DMS153 treated with DMSO at 0.1 percent for 48 hours (cell line): ENCODE measurements at regions not wholly inside any gene's neighbourhood (a gene's known extent, or its start where the extent isn't known, plus 50 kb on each side); places are given as distances from the start of the nearest gene placed in this dataset.

Experiments used
- DNase-seq: peaks from one replicate; lab custom pipeline; 2025; ENCODE audit not compliant: unreplicated experiment; lab: John Stamatoyannopoulos, UW

DNA sequence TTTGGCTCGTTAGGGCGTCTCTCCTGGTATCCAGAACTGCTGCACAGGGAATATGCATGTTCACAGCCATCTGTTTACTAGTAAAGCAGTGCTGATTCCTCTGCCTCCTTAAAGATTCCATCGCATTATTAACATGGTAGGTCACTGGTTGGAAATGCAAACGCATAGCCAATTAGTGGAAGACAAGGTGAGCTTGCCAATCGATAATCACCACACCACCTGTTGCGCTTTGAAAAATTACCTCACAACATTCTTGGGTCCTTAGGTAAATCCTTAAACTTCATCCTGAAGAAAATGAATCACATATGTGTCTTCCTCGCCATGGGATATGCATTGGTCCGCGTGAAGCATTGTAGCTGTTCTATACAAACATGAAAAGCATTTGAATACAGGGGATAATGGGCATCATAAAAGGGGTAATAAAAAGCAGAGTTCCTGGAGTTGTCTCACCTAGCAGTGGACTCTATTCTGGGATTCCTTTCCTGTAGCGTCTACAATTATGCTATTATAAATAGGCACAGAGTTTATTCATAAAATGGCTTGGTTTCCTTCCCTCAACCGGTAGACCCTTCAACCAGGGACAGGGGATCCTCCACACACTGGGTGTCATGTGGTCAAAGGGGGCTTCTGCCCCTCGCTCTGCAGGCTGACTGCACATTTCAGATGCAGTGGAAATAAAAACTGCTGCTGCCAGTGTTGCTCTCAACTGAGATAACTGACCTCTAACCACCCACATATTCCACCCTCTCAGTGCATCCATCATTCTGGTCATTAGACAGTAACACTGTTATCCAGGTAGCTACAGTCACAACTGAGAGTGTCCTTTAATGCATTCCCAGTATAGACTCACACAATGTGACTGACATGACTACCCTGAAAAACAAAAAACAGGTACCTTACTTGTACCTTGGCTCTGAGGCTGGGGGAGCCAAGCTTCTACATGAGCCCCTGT lies 389.2 kb upstream of the NFE2L3 start:
- DNase-seq = no peak

DNA sequence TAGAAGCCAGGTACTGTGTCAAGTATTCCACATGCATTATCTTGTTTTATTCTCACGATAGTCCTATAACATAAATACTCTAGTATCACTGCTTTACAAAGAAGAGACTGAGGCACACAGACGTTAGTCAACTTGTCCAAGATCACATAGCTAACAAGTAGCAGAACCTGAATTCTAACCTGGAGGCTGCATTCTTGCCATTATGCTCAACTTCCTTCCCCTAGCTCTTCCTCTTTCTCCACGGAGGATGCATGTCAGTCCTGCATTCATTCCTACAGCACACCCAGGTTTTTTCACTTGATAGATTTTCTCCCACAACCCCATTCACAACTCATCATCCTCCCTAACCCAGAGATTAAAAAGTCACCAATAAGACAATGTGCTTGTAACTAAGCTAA lies 388.5 kb upstream of the NFE2L3 start:
- DNase-seq = no peak

DNA sequence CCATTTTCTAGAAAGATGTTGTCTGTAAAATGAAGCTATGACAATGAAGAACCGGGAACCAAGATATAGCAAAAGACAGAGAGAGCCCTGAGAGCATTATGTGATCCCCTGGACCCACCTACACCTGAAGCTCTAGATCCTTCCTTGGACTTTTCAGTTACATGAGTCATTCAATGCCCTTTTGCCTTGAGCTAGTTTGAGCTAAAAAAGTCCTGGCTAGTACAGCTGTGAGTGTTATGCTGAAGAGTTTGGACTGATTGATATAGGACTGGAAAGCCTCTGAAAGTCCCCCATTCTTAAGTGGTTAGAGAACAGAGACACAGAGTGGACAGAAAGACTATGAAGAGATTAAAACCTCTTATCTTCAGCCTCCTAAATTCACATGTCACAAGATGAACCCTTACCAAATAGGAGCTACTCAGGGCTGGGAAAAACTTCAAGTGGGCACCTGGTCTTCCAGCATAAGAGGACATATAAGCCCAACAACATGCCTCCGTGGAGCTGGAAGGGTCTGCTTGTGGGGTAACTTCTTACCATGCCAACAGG lies 386.8 kb upstream of the NFE2L3 start:
- no peak for DNase-seq

DNA sequence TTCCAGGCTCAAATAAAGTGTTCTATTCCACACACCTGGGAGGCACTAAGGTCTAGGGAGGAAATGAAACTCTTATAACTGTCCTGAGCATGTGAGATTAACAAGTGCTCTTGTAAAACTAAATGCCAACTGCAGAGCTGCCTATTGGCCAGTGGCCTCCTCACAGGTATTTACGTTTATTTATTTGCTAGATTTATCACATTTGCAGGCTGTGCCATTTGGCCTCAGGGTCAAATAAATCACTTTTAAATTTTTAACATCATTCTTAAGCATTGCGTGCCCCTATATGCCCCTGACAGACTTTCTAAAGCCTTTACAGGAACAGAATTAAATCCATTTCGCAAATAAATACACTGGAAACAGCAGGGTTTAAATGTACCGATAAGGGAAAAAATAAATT lies 381.8 kb upstream of the NFE2L3 start:
- DNase-seq = no peak

DNA sequence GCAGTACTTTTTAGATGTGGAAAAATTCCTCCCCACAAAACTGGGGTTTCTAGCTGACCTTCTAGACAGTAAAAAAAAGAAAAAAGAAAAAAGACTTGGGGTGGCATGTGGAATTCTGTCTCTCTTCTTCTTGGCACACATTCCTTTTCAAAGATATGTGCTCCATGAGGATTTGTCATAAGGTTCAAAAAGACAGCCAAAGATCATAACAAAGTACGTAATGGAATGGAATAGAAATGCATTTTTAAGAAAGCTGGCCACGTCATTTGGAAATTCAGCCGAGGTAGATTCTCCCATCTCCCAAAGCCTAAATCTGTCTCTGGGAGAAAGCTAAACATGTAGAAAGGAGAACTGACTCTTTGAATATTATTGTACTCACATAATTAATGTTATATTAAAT lies 381.3 kb upstream of the NFE2L3 start:
- DNase-seq = no peak

DNA sequence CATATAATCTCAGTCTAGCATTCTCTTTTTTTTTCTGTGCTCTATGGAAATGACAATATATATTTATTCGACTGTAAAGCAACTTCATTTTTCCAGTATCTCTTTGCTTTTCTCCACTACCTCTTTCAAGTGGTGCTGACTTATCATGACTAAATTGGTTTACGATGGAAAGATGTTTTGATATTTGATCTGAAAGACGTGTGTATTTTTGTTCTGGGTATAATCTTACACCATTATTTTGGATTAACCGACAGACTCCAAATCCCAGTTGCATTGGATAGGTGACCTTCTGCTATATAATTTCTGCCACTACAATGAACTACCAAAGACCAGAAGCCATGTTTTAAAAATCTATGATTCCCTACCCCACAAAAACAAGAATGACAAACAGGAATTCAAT lies 380.5 kb upstream of the NFE2L3 start:
- no peak for DNase-seq

DNA sequence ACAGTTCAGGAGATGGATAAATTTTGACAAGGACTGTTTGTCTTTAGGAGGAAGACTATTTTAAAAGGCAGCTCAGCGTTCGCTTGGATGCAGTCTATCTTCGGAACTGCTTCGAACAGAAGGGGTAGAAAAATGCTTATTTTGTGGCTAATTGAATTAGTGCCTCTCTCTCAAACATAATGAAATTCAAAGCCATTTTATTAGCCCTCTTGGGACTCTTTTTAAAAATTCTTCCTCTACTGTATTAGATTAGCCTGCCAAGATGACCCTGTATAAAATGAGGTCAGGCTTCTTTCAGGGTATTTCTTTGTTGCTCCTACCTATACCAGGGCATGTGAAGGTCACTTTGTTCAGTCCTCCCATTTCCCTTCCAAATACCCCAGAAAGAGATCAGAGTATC lies 379.2 kb upstream of the NFE2L3 start:
- no peak for DNase-seq

DNA sequence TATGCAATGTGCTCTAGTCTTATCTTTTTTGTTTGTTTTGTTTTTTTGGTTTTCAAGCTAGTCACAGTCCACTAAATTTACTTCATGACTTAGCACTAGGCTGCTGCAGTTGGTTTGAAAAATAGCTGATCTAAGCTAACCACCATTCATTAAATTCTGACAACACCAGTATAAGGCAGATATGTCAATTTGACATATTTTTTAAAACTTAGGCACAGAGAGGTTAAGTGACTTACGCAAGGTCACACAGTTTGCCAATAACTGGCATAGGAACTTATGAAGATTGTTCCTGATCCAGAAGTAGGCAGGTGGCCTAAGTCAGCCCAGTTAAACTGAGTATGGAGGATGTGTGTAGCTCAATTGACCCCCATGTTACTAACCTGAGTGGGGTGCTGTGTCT lies 377.3 kb upstream of the NFE2L3 start:
- no peak for DNase-seq

DNA sequence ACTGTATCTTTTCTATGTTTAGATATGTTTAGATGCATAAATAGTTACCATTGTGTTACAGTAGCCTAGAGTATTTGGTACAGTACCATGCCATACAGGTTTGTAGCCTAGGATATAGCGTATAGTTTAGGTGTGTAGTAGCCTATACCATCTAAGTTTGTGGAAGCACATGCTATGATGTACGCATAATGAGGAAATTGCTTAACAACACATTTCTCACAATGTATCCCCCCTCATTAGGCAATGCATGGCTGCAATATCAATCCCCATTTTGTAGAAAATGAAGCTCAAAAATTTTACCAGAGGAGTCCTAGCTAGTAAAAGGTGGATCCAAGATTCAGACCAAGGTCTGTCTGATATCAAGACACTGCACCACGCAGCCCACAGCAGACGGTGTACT lies 376.4 kb upstream of the NFE2L3 start:
- DNase-seq = no peak

DNA sequence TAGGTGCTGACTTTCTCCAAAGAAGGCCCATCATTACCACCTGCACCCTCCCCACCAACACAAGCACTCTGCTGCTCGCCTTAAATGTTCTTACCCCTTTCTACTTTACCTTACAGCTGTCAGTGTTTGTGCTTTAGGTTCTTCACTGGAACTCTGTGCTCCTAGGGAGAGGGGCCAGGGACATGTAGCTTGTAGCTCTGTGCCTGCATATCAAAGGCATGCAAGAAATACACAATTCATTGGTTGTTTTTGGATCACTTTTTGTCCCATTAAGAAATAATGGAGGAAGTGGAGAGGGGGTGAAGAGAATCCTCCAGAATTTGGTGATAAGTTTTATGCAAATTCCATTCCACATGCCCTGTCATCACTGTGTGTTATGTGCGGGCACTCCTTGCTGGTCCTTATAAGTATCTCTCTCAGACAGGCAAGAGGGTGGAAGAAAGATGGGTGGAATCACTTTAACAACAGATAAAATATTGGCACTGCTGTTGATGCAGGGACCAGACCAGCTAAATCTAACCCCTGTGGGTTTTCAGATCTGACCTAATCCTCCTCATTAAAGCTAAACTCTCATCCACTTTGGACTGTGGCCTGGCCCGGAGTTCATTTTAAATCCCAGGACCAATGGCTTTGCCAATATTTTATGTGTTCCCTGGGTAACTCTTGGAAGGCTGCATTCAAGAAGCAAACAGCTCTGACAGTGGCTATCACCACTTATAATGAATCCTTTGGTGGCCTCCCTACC lies 375.8 kb upstream of the NFE2L3 start:
- DNase-seq = no peak

DNA sequence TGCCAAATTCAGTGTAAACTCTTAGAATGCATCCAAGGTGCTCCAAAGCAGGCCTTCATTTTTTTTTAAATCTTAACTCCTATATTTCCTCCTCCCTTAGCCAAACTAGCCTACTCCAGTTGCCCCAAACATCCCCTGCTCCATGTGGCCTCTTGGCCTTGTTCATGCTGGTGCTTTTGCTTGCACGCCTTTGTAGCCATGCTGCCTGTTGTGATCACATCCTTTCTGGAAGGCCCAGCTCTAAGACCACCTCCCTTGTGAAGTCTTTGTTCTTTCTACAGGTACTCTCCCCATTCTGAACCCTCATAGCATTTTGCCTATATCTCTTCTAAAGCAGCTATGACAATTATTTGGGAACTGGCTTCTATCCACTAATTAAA lies 375.3 kb upstream of the NFE2L3 start:
- DNase-seq = no peak

DNA sequence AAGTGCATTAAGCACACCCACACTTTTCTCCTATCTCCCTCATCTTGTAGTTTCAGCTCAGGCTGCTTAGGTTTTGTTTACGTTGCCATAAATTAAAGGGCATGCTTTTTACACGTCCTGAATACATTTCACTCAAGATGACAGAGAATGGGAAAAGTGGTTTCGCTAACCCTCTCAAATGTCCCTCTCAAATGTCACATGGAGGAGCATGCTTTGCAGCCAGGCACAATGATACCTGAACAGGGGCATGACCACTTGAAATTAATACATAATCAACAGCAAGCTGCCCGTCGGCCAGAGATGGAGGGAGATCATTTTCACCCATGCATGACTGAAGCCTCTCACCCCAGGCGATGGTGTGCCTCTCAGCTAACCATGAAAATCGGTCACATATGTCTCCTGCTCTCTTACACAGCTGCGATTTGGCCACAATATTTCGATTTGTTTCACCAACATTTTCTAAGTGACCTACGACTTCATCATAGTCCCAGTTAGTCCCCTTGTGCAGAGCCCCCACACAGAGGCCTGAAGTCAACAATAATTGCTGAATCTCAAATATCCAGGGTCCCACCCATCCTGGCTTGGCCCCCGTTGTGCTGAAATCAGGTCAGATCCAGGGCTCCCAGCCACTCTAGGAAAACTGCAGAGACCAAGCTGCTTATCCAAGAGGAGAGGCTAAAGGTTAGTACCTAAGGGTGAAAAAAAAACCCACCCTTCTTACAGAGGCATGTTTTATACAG lies 373.9 kb upstream of the NFE2L3 start:
- DNase-seq = peak; percentile 98

DNA sequence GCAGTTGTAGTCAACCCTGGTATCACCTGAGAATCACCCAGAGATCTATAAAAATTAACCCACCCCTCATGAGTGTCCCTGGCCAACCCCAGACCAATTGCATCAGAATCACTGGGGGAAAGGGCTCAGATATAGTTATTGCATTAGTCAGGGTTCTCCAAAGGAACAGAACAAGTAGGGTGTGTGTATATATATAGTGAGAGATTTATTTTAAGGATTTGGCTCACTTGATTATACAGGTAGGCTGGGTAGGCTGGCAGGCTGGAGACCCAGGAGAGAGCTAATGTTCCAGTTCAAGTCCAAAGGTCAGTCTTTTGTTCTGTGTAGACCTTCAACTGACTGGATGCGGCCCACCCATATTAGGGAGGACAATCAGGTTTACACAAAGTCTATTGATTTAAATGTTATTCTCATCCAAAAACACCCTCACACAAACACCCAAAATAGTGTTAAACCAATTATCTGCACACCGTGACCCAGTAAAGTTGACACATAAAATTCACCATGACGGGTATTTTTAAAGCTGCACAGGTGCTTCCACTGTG lies 372.9 kb upstream of the NFE2L3 start:
- no peak for DNase-seq

DNA sequence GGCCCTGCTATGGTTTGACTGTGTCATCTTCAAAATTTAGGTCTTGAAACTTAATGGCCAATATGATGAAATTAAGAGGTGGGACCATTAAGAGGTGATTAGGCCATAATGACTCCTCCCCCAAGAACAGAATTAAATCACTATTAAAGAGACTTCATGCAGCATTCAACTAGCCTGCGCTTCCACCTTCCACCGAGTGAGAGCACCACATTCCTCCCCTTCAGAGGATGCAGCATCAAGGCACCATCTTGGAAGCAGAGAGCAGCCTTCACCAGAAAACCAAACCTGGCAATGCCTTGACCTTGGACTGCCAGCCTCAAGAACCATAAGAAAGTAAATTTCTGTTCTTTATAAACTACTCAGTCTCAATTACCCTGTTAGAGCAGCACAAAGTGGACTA lies 371.1 kb upstream of the NFE2L3 start:
- no peak for DNase-seq

DNA sequence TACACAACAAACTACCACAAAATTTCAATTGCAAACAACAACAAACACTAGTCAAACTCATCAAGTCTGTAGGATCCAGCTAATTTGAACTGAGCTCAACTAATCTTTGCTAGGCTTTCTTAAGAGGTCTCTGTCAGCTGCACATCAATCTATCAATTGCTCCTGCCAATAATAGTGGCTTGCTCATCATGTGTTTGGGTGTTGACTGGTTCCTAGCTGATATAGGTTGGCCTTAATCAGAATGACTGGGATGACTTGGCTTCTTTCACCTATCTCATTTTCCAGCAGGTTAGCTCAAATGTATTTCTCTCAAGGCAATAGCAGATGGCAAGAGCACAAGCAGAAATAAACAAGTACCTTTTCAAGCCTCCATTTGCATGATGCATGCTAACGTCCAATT lies 370.3 kb upstream of the NFE2L3 start:
- no peak for DNase-seq

DNA sequence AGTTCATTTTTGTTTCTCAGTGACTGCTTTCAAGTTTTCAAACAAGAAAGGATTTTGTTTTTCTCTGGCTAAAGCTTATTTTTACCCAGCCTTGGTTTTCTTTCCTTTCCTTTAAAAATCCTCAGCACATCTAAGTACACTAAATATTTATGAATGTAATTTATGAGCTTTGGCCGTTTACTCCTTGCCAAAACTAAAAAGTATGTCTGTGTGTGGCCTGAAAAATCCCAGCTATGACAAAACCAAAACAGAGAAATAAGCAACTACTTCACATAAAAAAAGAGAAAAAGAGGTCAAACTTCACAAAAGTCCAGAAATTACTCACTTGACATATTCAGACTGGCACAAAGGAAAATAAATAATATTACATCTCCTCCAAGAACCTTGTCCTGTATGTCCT lies 365.1 kb upstream of the NFE2L3 start:
- no peak for DNase-seq

DNA sequence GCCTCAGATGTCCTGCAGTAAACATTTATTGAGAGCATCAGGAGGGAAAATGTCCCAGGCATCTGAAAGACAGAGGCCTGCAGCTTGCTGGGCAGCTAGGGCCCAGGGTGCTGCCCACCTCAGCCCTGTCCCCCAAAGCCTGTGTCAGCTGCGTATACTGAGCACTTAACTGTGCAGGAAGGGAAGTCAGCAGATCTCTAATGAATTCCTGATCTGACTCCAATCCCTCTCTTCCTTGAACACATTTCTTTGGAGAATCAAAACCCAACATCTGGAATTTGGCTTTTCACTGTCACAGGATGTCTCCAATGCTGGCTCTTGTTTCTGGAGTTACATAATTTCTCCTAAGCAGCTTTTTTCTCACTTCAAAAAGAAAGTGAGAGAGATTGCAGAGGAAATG lies 364.7 kb upstream of the NFE2L3 start:
- no peak for DNase-seq

DNA sequence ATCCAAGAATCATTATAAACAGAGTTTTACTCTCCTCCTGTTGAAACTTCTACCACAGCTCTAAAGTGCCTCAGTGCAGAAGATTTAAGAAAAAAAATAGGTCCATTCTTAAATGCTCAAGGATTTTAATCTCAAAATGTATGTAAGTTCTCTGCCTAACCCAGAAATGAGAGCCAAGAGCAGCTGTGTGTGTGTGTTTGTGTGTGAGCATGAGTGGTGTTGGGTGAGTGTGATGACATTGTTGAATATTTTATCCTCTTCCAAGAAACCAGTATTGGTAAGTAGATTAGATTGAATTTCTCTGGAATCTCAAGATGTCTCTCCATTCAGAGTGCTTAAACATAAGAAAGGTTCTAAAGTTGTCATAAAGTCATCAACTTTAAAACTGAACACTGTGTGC lies 363.6 kb upstream of the NFE2L3 start:
- DNase-seq = no peak

DNA sequence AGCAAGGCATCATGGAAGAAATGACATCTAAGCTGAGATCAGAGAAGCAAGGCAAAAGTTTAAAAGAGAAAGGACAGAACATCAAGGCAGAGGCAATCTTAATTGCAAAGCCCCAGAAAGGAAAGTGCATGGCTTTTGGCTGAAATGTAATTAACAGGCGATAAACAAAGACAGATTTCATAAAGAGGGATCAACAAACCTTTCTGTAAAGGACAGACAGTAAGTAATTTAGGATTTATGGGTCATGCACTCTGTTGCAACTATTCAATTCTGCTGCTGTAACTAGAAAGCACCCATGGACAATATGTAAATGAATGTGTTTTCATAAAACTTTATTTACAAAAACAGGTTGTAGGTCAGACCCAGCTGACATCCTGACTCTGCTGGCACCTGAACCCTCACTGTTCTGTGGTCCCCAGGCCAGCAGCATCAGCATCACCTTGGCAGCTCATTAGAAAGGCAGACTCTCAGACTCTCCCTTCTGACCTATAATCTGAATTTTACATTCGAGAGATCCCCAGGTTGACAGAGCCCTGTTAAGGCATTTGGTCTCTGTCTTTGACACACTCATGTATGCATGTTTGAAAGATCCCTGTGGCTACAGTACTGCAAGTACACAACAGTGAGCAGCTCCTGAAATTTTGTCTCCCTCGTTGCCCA lies 362.9 kb upstream of the NFE2L3 start:
- no peak for DNase-seq
